Inflammatory macrophage (primary cell): ENCODE measurements at regions not wholly inside any gene's neighbourhood (a gene's known extent, or its start where the extent isn't known, plus 50 kb on each side); places are given as distances from the start of the nearest gene placed in this dataset.
A peak's percentile ranks its signal among the peaks of the same experiment; 100 is the strongest.

Experiments used
- DNase-seq, 2 donors: peaks; one replicate each; pipeline ENCODE4 v3.0.0-alpha.2; 2020 to 2022

GRCh38 chr18:32621034-32621433 lies 150.4 kb upstream of the GAREM1 start:
- DNase-seq, result no peak

DNA sequence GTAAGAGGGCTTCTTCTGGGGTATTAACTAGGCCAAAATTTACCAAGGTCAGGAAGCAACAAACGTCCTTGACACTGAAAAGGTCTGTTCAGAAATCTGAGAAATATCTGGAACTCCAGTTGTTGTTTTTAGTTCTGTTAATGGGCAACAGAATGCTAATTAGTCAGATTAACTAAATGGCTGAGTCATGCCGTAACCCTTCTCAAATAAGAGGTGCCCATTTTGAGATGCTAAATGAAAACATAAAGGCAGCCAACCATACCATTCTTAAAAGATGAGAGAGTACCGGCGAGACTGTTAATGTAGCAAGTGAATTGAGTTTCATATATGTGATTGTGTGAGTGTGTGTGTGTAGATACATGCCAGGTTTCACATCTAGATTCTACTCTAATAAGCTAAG lies 147.9 kb upstream of the GAREM1 start:
- no peak for DNase-seq

DNA sequence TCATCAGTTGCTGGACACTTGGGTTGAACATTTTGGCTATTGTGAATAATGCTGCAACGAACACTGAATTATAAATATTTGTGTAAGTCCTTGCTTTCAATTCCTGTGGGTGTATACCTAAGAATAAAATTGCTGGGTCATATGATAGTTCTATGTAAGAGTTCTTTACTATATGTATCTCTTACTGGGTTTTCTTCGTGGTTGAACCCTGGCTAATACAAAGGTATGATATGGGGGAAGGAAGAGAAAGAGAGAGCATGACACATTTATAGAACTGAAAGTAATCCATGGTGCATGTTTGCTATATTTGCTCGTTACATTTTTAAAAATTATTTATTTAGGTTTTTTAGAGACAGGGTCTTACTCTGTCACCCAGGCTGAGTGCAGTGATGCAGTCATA lies 143.1 kb upstream of the GAREM1 start:
- DNase-seq, result no peak

DNA sequence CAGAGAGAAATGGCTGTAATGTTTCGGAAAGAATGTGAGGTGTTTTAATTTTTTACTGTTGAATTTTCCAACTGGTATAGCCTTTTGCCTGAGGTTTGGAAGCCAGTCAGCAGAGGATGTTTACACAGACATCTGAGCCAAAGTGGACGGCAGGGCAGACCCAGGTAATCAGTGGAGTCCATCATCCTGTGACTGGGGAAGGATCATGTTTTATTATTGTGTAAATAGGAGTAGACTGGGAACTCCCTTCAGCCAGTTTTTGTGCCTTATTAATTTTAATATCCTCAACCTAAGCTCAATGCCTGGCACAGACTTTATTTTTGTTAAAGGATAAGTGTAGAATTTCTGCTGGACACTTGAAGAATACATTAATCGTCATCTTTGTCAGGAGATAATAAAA lies 142.0 kb upstream of the GAREM1 start:
- DNase-seq, result no peak

- DNase-seq, result no peak
Observed at GRCh38 chr18:32610176-32610575, 139.5 kb upstream of the GAREM1 start.

- DNase-seq, result no peak
Observed at GRCh38 chr18:32607816-32608215, 137.1 kb upstream of the GAREM1 start.

DNA sequence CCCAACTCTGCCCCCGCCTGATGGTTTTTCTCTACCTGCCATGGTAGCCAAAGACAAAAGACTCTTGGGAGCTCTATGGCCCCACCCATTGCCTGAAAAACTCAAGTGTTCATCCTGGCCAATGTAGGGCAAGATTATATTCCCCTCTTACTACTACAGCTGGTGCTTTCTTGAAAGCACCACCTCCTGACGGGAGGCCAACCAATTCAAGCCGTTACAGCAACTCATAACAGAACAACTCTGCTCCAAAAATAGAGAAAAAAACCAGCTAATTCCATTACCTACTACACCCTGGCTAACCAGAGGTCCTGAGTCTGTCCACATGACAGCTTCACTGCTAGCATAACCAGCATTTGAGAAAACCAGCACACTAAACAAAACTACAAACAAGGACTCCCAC lies 127.5 kb upstream of the GAREM1 start:
- DNase-seq, result no peak

GRCh38 chr18:32596501-32596900 lies 125.8 kb upstream of the GAREM1 start:
- DNase-seq, result no peak

DNA sequence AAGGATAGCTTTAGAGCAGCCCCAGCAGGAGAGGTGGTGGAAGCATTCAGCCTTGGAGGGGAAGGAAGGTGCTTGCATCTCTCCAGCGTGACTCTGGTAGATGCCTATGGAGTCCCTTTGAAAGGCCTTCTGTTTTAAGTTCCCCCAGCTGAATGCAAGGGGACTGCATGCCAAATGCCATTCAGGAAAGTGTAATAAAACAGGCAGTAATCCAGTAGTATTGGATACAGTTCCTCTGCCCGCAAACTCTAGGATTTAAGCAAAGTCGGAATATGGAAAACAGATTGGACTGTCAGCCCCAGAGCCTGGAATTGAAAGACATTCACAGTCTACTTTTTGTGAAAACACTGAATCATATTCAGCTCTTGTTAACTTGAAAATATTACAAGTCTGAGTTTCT lies 125.2 kb upstream of the GAREM1 start:
- no peak for DNase-seq

GRCh38 chr18:32588191-32588590 lies 117.5 kb upstream of the GAREM1 start:
- DNase-seq, result no peak

DNA sequence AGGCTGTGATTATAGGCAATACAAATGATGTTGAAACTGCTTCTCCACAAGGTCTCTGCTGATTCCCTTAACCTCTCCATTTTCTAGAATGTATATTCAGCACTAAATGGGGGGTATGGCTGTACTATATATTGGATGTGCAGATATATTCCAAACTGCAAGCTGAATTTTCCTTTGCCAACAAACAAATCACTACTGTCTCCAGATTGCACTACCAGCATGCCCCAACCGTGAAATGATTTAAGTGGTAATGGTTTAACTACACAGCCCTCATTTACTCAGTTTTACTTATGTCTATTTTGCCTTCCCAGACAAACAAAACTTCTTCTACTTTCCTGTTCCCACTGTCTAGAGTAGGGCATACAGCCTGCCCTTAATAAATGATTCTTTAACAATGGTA lies 112.7 kb upstream of the GAREM1 start:
- no peak for DNase-seq

GRCh38 chr18:32582455-32582854 lies 111.8 kb upstream of the GAREM1 start:
- no peak for DNase-seq

- no peak for DNase-seq
Observed at GRCh38 chr18:32577561-32577960, 106.9 kb upstream of the GAREM1 start.

- DNase-seq, result no peak
Observed at GRCh38 chr18:32576296-32576916, 105.7 kb upstream of the GAREM1 start.

GRCh38 chr18:32566960-32567359 lies 96.3 kb upstream of the GAREM1 start:
- no peak for DNase-seq

DNA sequence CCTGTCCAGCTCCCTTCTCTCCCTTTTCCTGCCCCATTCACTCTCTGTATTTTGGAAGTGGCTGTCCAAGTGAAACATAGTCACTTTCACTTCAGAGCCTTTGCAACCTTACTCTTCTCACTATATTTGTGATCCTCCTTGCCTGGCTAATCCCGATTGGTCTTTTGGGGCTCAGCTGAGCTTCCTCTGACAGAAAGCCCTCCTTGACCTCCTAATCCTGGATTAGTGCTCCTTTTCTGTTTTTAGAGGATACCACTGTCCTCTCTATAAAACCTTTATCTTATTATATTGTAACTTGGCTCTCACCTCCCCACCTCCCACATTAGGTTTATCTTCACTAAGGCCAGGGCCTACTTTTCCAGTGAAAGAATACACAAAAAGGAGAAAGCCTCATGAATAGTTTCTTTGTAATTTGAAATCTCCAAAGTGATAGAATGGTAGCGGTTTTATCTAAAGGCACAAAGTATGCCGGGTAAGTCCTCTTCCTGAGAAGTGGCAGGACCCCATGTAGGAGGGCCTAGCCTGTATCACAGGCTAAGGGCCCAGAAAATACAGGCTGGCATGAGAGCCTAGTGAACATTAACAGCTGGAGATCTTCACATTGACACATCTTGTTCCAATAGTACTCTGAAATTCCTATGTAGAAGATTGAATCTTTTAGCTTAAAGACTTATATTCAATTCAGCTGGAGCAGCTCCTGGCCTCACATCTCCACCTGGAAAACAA lies 83.1 kb upstream of the GAREM1 start:
- no peak for DNase-seq

DNA sequence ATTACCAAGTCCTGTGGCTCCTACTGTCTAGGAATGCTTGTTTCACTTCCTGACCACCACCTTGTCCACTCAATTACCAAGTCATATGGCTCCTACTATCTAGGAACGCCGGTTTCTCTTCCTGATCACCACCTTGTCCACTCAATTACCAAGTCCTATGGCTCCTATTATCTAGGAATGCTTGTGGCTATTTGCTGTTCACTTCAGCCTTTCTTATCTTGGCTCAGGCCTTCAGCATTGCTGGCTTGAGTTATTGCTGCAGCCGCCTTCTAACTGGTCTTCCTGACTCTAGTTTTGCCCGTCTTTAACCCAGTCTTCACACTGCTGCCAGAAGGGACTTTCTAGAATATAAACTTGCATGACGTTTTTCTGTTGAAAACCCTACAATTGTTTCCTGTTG lies 82.5 kb upstream of the GAREM1 start:
- DNase-seq, result no peak

GRCh38 chr18:32552421-32553030 lies 81.8 kb upstream of the GAREM1 start:
- DNase-seq, result peak; percentile 60 to 72

GRCh38 chr18:32550963-32551362 lies 80.3 kb upstream of the GAREM1 start:
- DNase-seq, result no peak

GRCh38 chr18:32549248-32550110 lies 78.8 kb upstream of the GAREM1 start:
- DNase-seq, result peak; percentile 19 to 24

GRCh38 chr18:32548688-32549087 lies 78.0 kb upstream of the GAREM1 start:
- DNase-seq, result no peak

DNA sequence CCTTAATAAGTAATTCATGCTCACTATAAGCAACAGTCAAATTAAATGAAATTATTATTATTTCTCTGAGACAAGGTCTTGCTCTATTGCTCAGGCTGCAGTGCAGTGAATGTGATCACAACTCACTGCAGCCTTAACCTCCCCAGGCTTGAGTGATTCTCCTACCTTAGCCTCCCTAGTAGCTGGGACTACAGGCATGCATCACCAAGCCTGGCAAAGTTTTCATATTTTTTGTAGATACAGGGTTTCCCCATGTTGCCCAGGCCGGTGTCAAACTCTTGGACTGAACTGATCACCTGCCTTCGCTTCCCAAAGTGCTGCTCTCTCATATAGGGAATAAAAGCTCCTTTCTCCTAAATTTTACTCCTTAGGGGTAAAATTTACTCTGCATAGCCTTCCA lies 74.9 kb upstream of the GAREM1 start:
- DNase-seq, result no peak

DNA sequence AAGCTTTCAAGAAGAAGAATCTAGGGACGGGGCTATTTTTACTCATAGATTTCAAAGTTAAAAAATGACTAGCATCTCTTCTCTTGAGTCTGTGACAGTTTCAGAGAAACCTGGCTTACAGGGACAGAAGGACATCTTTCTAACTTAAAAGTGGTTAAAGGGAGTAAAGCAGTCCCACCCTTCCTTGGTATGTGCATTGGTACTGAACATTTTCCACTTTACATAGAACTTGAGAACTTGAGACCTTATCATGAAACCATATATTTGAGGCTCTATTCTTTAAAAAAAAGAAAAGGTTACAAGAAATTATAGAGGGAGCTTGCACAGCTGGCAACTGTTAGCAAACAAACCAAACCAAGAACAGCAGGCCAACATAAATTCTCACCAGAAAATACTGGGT lies 73.4 kb upstream of the GAREM1 start:
- no peak for DNase-seq
